Smooth muscle cell (in vitro differentiated cells): ENCODE measurements at regions not wholly inside any gene's neighbourhood (a gene's known extent, or its start where the extent isn't known, plus 50 kb on each side); places are given as distances from the start of the nearest gene placed in this dataset.

Experiments
- DNase-seq: peaks from one replicate; lab custom pipeline; 2025; ENCODE audit not compliant: unreplicated experiment; lab: John Stamatoyannopoulos, UW
- H2AFZ ChIP-seq: fragments of 200-600 bp; sonication (generic); 2 replicates; pipeline ENCODE4 v1.6.0; 2016; ENCODE audit warnings: antibody characterized with exemption, low read depth, mild to moderate bottlenecking
- H3F3A ChIP-seq: fragments of 200-600 bp; sonication (generic); 2 replicates; pipeline ENCODE4 v1.6.0; 2017; ENCODE audit warnings: antibody characterized with exemption, low read depth
- H3K27ac ChIP-seq: fragments of 200-600 bp; sonication (generic); 2 replicates; pipeline ENCODE4 v1.5.1; 2016; ENCODE audit warnings: low read depth, mild to moderate bottlenecking
- H3K27me3 ChIP-seq: fragments of 200-600 bp; sonication (generic); 2 replicates; pipeline ENCODE4 v1.6.1; 2016; ENCODE audit warnings: low read depth, mild to moderate bottlenecking
- H3K36me3 ChIP-seq: fragments of 200-600 bp; sonication (generic); 2 replicates; pipeline ENCODE4 v1.5.1; 2016; ENCODE audit warnings: low read depth
- H3K4me1 ChIP-seq: fragments of 200-600 bp; sonication (generic); 2 replicates; pipeline ENCODE4 v1.5.1; 2016; ENCODE audit warnings: low read depth
- H3K4me2 ChIP-seq: fragments of 200-600 bp; sonication (generic); 2 replicates; pipeline ENCODE4 v1.6.0; 2016; ENCODE audit warnings: mild to moderate bottlenecking
- H3K4me3 ChIP-seq: fragments of 200-600 bp; sonication (generic); 2 replicates; pipeline ENCODE4 v1.5.1; 2016; ENCODE audit warnings: mild to moderate bottlenecking
- H3K79me2 ChIP-seq: fragments of 200-600 bp; sonication (generic); 2 replicates; pipeline ENCODE4 v1.6.0; 2016; ENCODE audit warnings: low read depth, mild to moderate bottlenecking
- H3K9ac ChIP-seq: fragments of 200-600 bp; sonication (generic); 2 replicates; pipeline ENCODE4 v1.6.0; 2016; ENCODE audit warnings: low read depth
- H3K9me3 ChIP-seq: fragments of 200-600 bp; sonication (generic); replicated peaks from 2 replicates; pipeline ENCODE4 v1.5.1; 2016; ENCODE audit warnings: low read depth
- H4K20me1 ChIP-seq: fragments of 200-600 bp; sonication (generic); 2 replicates; pipeline ENCODE4 v1.6.0; 2016; ENCODE audit warnings: low read depth
- WGBS: methylation state at CpG from one replicate; pipeline ENCODE4 v1.1.7; 2016; ENCODE audit warnings: low lambda C conversion rate; 5-methylcytosine and 5-hydroxymethylcytosine counted together
- TF ChIP-seq, protein P1 (sequence below): fragments of 200-600 bp; sonication (generic); IDR thresholded peaks from 2 replicates; pipeline ENCODE4 v1.5.1; 2017; ENCODE audit warnings: borderline replicate concordance, mild to moderate bottlenecking, antibody characterized with exemption; ENCODE audit not compliant: insufficient read depth, poor library complexity, severe bottlenecking

DNA sequence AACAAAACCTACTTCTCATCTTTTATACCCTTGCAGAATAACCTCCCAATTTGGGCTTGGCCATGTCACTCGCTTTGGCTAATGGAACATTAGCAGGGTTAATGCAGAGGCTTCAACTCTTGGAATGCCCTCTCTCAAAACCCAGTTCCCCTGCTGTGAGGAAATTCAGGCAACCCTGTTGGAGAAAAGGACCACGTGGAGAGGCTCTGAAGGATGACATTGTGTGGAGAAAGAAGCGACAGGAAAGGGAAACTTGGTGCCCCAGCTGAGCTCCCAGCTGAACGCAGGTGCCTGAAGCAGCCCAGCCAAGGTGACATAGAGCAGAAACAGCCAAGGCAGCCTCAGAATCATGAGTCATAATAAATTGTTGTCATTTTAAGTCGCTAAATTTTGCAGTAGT, 214.2 kb upstream of the GHITM start:
- DNase-seq, result no peak
- no peaks in the 10 kb centered on the region for H3F3A ChIP-seq
- H3K4me2 ChIP-seq, result no peak overlapping the region
- H3K27me3 ChIP-seq, result no peaks in the 10 kb centered on the region
- peaks cover 19% of the 10 kb centered on the region for H3K4me1 ChIP-seq
- no peaks in the 10 kb centered on the region for H3K9me3 ChIP-seq
- TF ChIP-seq, protein P1, sequence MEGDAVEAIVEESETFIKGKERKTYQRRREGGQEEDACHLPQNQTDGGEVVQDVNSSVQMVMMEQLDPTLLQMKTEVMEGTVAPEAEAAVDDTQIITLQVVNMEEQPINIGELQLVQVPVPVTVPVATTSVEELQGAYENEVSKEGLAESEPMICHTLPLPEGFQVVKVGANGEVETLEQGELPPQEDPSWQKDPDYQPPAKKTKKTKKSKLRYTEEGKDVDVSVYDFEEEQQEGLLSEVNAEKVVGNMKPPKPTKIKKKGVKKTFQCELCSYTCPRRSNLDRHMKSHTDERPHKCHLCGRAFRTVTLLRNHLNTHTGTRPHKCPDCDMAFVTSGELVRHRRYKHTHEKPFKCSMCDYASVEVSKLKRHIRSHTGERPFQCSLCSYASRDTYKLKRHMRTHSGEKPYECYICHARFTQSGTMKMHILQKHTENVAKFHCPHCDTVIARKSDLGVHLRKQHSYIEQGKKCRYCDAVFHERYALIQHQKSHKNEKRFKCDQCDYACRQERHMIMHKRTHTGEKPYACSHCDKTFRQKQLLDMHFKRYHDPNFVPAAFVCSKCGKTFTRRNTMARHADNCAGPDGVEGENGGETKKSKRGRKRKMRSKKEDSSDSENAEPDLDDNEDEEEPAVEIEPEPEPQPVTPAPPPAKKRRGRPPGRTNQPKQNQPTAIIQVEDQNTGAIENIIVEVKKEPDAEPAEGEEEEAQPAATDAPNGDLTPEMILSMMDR, result no peak
- H2AFZ ChIP-seq, result no peak overlapping the region
- no peak overlapping the region for H3K9ac ChIP-seq
- 23% methylated on average over 5 of the region's 5 CpGs for WGBS
- H3K79me2 ChIP-seq, result no peaks in the 10 kb centered on the region
- H3K27ac ChIP-seq, result no peak overlapping the region
- no peaks in the 10 kb centered on the region for H3K36me3 ChIP-seq
- H3K4me3 ChIP-seq, result no peak overlapping the region
- H4K20me1 ChIP-seq, result no peaks in the 10 kb centered on the region

DNA sequence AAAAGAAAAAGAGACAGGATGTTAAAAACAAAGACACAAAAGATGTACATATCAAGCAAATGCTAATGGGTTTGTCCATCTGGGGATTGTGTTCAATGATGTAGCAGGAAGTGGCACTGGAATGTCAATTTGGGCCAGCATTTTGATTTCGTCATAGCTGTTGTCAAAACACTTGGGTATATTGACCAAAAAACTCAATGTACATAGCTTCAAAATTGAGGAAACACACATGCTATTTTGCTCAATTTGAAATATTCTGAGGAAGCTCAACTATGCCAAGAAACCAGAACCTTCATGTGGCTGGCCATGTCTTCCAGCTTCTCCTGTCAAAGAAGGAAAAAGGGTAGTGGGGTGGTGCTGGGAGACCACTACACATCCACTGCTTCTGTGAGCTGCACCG, 212.7 kb upstream of the GHITM start:
- Histone ChIP-seq H3K27me3 (no peaks in the 10 kb centered on the region), H3K9ac (no peak overlapping the region), H3K79me2 (no peaks in the 10 kb centered on the region), H3K4me1 (peaks cover 19% of the 10 kb centered on the region), H3K36me3 (no peaks in the 10 kb centered on the region), H3F3A (no peaks in the 10 kb centered on the region), H3K9me3 (no peaks in the 10 kb centered on the region), H3K4me3 (no peak overlapping the region), H4K20me1 (no peaks in the 10 kb centered on the region), H3K27ac (no peak overlapping the region), H3K4me2 (no peak overlapping the region), H2AFZ (no peak overlapping the region)
- TF ChIP-seq, protein P1, result no peak
- 80% methylated on average over 2 of the region's 2 CpGs for WGBS
- no peak for DNase-seq

DNA sequence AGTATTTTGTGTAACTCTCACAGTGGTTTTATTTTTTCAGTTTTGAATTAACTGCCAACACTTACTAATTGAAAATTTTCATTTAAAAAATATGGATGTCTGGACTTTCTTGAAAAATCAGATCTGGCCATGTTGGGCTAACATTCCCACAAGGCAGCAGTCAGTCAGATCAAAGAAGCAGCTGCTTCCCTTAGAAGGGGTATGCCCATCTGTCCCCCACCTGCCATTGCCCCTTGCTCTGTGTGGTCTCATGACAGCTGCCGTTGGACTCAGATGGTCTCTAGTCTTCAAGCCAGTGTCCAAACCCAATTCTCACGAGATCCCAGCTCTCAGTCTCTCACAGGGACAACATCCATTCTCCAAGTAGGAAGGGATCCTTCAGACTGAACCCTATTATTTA, 212.1 kb upstream of the GHITM start:
- TF ChIP-seq, protein P1, result no peak
- H2AFZ ChIP-seq, result no peak overlapping the region
- peaks cover 19% of the 10 kb centered on the region for H3K4me1 ChIP-seq
- H3K27ac ChIP-seq, result no peak overlapping the region
- no peaks in the 10 kb centered on the region for H4K20me1 ChIP-seq
- H3F3A ChIP-seq, result no peaks in the 10 kb centered on the region
- WGBS, result 87% methylated on average over 2 of the region's 2 CpGs
- no peak overlapping the region for H3K9ac ChIP-seq
- H3K27me3 ChIP-seq, result no peaks in the 10 kb centered on the region
- no peak overlapping the region for H3K4me2 ChIP-seq
- H3K36me3 ChIP-seq, result no peaks in the 10 kb centered on the region
- DNase-seq, result no peak
- H3K4me3 ChIP-seq, result no peak overlapping the region
- no peaks in the 10 kb centered on the region for H3K9me3 ChIP-seq
- no peaks in the 10 kb centered on the region for H3K79me2 ChIP-seq

DNA sequence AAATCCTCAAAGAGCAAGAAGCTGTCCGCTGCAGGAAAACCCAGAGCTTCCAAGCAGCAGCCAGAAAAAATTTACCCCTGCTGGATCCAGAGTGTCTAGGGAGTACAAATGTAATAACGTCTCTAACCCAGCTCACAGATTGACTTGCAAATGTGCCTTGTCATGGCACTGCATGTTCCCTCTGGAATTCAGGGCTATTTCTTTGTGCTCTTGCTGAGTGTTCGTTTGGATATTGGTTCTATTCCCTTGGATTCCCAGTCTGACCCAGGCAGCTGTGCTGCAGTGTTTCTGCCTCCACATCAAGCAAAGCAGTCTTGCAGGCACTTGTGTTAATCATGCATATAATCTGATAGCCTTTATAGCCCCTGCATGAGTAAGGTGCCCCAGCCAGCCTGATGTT, 209.9 kb upstream of the GHITM start:
- Histone ChIP-seq H3K36me3 (no peaks in the 10 kb centered on the region), H3K27me3 (no peaks in the 10 kb centered on the region), H3K4me2 (no peak overlapping the region), H3K4me1 (peaks cover 14% of the 10 kb centered on the region), H3K9ac (no peak overlapping the region), H3K27ac (no peak overlapping the region), H3K4me3 (no peak overlapping the region), H3K79me2 (no peaks in the 10 kb centered on the region), H3K9me3 (no peaks in the 10 kb centered on the region), H3F3A (no peaks in the 10 kb centered on the region), H2AFZ (peak overlapping the region; percentile 30), H4K20me1 (no peaks in the 10 kb centered on the region)
- TF ChIP-seq, protein P1, result no peak
- WGBS, result 68% methylated on average over 3 of the region's 3 CpGs
- DNase-seq, result no peak
